Ovary (tissue), 3 donors: ENCODE measurements at regions not wholly inside any gene's neighbourhood (a gene's known extent, or its start where the extent isn't known, plus 50 kb on each side); places are given as distances from the start of the nearest gene placed in this dataset.

Experiments
- EP300 ChIP-seq: sonication (generic); formaldehyde crosslinking; IDR thresholded peaks from one replicate; pipeline ENCODE4 v1.6.1; 2017; ENCODE audit warnings: antibody characterized with exemption
- POLR2A ChIP-seq: fragments of 450-650 bp; IDR thresholded peaks from one replicate; pipeline ENCODE4 v1.6.1; 2017; ENCODE audit warnings: antibody characterized with exemption, mild to moderate bottlenecking, moderate library complexity
- TF ChIP-seq, protein P1 (sequence below), 3 donors: fragments of 450-650 bp in 2 of 3; fragments of 200-600 bp in 1 of 3; IDR thresholded peaks; one replicate each; pipeline versions ENCODE4 v1.5.1 to v1.8.0; 2016 to 2022; ENCODE audit warnings: antibody characterized with exemption in 3 of 3, mild to moderate bottlenecking in 1 of 3
- donor health status: DM: no; HTN: no; CAD: no.

DNA sequence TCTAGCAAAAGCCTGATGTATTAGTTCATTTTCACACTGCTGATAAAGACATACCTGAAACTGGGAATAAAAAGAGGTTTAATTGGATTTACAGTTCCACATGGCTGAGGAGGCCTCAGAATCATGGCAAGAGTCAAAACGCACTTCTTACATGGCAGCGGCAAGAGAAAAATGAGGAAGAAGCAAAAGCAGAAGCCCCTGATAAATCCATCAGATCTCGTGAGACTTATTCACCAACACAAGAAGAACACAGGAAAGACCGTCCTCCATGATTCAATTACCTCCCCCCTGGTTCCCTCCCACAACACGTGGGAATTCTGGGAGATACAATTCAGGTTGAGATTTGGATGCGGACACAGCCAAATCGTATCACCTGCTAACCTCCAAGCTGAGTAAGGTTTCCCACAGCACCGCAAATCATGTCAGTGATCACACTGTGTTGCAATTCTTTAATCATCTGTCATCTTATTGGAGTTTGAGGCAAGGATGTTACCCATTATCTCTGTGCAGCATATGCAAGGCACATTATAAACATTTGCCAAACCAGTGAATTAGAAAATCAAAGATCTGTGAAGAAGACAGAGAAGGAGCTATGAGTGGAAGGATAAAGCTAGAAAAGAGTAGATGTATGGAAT, 128.5 kb downstream of the ZNF281 start:
- TF ChIP-seq, protein P1, sequence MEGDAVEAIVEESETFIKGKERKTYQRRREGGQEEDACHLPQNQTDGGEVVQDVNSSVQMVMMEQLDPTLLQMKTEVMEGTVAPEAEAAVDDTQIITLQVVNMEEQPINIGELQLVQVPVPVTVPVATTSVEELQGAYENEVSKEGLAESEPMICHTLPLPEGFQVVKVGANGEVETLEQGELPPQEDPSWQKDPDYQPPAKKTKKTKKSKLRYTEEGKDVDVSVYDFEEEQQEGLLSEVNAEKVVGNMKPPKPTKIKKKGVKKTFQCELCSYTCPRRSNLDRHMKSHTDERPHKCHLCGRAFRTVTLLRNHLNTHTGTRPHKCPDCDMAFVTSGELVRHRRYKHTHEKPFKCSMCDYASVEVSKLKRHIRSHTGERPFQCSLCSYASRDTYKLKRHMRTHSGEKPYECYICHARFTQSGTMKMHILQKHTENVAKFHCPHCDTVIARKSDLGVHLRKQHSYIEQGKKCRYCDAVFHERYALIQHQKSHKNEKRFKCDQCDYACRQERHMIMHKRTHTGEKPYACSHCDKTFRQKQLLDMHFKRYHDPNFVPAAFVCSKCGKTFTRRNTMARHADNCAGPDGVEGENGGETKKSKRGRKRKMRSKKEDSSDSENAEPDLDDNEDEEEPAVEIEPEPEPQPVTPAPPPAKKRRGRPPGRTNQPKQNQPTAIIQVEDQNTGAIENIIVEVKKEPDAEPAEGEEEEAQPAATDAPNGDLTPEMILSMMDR (IDR thresholded peaks at IDR 0.05): no peak
- TF ChIP-seq POLR2A (no peak), EP300 (no peak)
